GM12891 (cell line): ENCODE measurements at regions not wholly inside any gene's neighbourhood (a gene's known extent, or its start where the extent isn't known, plus 50 kb on each side); places are given as distances from the start of the nearest gene placed in this dataset.

Source experiments
- POLR2A ChIP-seq: IDR thresholded peaks from 2 replicates; pipeline ENCODE4 v1.6.1; 2011; ENCODE audit warnings: low read depth, low read length, control low read depth
- POLR2AphosphoS5 ChIP-seq: IDR thresholded peaks from 2 replicates; pipeline ENCODE4 v1.6.1; 2011; ENCODE audit warnings: low read depth, low read length, control low read depth
- POU2F2 ChIP-seq: IDR thresholded peaks from 2 replicates; pipeline ENCODE4 v1.6.1; 2011; ENCODE audit warnings: low read depth, mild to moderate bottlenecking, control low read depth, low read length, moderate library complexity
- SPI1 ChIP-seq: IDR thresholded peaks from 2 replicates; pipeline ENCODE4 v1.6.1; 2011; ENCODE audit warnings: low read depth, low read length, control low read depth
- TAF1 ChIP-seq: IDR thresholded peaks from 2 replicates; pipeline ENCODE4 v1.6.1; 2011; ENCODE audit warnings: low read depth, low read length, control low read depth

DNA sequence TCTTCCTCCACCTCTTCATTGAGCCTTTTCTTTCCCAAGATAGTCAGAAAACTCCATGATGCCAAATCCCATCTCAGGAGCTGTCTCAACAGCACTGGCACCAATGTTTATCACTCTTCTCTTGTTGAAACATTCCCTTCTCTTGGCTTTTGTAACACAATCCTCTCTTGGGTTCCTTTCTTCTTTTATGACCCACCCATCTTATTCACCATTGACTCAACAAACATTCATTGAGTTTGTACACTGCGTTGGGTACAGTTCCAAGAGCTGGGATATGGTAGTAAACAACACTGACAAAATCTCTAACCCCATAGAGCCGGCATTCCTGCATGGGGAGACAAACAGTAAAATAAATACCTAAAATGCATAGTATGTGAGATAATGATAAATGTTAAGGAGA, 577.5 kb downstream of the INHBA start:
- TF ChIP-seq TAF1: no peak
- no peak for TF ChIP-seq POLR2AphosphoS5
- no peak for TF ChIP-seq POLR2A
- no peak for TF ChIP-seq SPI1
- no peak for TF ChIP-seq POU2F2
